GM12891 (cell line): ENCODE measurements at regions not wholly inside any gene's neighbourhood (a gene's known extent, or its start where the extent isn't known, plus 50 kb on each side); places are given as distances from the start of the nearest gene placed in this dataset.

Experiments
- PAX5 ChIP-seq: IDR thresholded peaks from 2 replicates; pipeline ENCODE4 v1.6.1; 2011; ENCODE audit warnings: low read length, moderate library complexity, mild to moderate bottlenecking; ENCODE audit not compliant: insufficient read depth, severe bottlenecking
- POLR2A ChIP-seq: IDR thresholded peaks from 2 replicates; pipeline ENCODE4 v1.6.1; 2011; ENCODE audit warnings: low read depth, low read length, control low read depth
- POLR2AphosphoS5 ChIP-seq: IDR thresholded peaks from 2 replicates; pipeline ENCODE4 v1.6.1; 2011; ENCODE audit warnings: low read depth, low read length, control low read depth
- SPI1 ChIP-seq: IDR thresholded peaks from 2 replicates; pipeline ENCODE4 v1.6.1; 2011; ENCODE audit warnings: low read depth, low read length, control low read depth
- TAF1 ChIP-seq: IDR thresholded peaks from 2 replicates; pipeline ENCODE4 v1.6.1; 2011; ENCODE audit warnings: low read depth, low read length, control low read depth

GRCh38 chr10:64558094-64558835, 1037.1 kb downstream of the REEP3 start:
- TF ChIP-seq POLR2A (no peak), POLR2AphosphoS5 (no peak), TAF1 (no peak), SPI1 (no peak), PAX5 (no peak)
